GM10266 (cell line): ENCODE measurements at regions not wholly inside any gene's neighbourhood (a gene's known extent, or its start where the extent isn't known, plus 50 kb on each side); places are given as distances from the start of the nearest gene placed in this dataset.
"Not testable (repeated sequence)": the region's sequence is repeated elsewhere in the genome, so short reads cannot be mapped to it uniquely, and the experiment has no call there.

Source experiments
- DNase-seq: peaks from one replicate; pipeline ENCODE4 v3.0.0; 2012; ENCODE audit errors: extremely low spot score
- TF ChIP-seq, protein P1 (sequence below): IDR thresholded peaks from 2 replicates; pipeline ENCODE4 v1.5.1; 2012; ENCODE audit warnings: mild to moderate bottlenecking, low read depth; ENCODE audit not compliant: control insufficient read depth, insufficient read depth; ENCODE audit errors: missing control alignments

DNA sequence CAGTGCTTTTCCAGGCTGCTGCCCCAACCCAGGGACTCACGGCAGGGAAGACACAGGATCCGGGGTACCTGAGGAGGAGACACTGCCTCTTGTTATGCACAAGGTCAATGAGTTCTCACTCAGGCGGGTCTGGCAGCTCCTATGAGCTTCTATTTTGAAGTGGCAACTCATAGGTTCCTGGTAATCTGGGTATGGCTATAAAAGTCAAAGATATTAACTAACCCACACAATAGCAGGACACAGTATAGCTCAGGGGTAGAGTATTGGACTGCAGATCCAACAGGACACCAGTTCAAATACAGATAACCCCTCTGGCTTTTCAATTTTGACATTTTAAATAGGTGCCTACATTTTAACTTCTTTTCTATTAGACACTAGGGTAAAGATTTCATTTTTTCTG, 130.3 kb upstream of the ZNF746 start:
- no peak for DNase-seq
- TF ChIP-seq, protein P1, sequence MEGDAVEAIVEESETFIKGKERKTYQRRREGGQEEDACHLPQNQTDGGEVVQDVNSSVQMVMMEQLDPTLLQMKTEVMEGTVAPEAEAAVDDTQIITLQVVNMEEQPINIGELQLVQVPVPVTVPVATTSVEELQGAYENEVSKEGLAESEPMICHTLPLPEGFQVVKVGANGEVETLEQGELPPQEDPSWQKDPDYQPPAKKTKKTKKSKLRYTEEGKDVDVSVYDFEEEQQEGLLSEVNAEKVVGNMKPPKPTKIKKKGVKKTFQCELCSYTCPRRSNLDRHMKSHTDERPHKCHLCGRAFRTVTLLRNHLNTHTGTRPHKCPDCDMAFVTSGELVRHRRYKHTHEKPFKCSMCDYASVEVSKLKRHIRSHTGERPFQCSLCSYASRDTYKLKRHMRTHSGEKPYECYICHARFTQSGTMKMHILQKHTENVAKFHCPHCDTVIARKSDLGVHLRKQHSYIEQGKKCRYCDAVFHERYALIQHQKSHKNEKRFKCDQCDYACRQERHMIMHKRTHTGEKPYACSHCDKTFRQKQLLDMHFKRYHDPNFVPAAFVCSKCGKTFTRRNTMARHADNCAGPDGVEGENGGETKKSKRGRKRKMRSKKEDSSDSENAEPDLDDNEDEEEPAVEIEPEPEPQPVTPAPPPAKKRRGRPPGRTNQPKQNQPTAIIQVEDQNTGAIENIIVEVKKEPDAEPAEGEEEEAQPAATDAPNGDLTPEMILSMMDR: no peak

DNA sequence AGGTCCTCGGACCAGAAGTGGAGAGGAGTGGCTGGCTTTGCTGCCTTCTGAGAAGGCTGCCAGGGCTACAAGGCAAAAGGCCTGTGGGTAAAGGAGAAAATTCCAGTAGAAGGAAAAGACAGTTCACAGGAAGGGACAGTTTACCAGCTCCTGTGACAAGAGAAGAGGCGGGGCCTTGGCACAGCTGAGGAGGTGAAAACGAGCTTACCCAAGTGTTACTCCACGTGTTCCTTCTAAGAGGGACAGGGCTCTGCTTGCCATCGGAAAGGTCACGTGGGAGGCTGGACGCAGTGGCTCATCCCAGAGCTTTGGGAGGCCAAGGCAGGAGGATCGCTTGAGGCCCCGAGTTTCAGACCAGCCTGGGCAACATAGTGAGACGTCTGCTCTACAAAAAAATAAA, 129.4 kb upstream of the ZNF746 start:
- TF ChIP-seq, protein P1: no peak

DNA sequence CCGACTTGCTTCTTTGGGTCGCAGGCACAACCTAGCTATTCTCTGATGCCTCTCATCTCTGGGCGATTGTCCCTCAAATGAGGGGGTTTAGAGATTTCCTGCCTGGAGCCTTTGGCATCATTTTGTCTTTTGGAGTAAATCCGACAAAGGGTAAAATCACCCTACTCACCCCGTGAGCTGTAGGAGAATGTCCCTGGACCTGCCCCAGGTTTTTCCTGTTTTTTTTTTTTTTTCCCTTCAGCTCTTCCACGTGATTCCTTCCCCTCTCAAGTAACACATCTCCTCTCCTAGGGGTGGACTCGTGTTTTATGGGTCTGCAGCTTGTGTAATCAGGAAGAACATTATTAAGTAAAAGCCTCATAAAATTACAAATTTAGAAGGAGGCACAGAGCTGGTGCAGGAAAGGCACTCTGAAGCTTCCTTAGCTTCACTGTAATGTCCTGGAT, 128.4 kb upstream of the ZNF746 start:
- TF ChIP-seq, protein P1: no peak

More for the DNA sequence above, 129.4 kb upstream of the ZNF746 start:
- no peak for DNase-seq

DNA sequence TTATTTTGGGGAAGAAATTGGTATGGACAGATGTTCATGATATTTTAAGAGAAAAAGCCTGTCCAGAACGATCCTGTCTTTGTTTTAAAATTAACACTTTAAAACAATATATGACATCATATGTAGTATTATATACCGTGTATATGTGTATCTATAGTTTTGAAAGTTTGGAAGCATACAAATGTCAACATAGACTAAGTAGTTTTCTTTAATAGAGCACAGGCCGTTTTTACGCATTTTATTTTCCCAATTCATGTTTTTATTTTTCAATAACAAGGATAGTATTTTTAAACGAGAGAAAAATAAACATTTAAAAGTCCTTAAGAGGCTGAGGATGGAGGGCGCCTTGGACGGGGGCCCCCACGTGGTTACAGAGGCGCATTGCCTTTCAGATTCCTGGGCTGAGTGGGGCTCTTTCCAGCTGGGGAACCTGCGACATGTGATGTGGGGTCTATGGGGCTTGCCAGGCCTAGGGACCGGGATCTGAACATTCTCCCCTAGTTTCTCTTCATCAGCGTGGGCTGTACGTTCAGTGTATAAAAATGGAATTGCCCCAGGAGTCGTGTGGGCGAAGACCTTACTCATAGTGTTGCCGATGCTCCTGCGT, 127.8 kb upstream of the ZNF746 start:
- peak; percentile 66 for DNase-seq
- TF ChIP-seq, protein P1: peak; percentile 81

More for the DNA sequence above, 128.4 kb upstream of the ZNF746 start:
- no peak for DNase-seq

DNA sequence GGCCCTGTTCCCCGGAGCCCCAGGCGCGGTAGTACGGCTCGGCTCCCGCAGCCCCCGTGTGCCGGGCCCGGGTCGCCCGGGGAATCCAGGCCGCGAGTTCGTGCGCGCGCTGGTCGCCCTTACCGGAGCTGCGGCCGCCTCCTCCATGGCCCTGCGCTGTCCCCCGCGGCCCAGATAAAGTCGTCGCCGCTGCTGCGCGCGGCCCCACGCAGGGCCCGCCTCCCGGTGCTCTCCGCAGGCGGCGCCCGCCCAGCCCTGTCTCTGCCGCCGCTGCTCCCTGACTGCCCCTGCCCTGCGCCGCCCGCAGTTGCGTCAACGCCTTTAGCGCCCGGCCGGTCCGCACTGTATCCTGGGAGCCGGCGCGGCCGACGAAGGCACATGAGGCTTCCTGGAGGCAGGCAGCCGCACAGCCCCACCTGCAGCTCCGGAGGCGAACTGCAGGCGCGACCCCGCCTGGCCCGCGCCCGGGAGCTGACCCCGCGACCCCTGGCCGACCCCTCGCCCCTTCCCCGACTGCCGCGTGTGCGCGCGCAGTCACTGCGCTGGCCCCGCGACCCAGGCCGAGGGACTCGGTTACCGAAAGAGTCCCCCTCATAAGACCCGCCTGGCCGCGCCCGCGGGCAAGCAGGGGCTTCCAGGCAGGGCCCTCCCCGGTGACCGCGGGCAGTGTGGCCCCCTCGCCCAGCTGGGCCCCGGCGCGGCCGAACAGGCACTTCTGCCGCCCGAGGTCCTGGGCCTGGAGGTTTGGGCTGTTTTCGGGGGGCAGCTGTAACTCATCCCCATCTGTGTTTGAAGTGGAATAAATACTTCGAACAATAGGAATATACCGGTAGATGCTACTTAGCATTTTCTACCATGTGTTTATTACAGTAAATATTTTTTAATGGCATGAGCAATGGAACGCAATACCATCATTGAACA, 127.1 kb upstream of the ZNF746 start:
- DNase-seq: peak; percentile 91
- TF ChIP-seq, protein P1: peak; percentile 92

DNA sequence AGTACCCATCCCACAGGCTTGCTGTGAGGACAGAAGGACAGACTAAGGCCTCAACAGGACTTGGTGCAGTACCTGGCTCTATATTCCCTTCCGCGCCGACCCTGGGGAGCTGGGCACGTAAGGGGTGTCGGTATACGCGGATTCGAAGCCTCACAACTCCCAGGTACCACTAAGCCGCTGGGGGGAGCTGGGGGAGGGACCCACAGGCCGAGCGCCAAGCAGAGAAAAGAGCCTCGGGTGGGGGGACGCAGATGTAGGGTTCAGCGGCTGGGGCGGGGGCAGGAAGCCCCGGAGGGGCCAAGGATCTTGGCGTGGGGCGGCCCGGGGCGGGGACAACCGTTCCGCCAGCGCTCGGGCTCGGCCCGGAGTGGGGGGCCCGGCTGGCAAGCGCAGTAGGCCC, 126.4 kb upstream of the ZNF746 start:
- TF ChIP-seq, protein P1: peak; percentile 8
- DNase-seq: peak; percentile 32

DNA sequence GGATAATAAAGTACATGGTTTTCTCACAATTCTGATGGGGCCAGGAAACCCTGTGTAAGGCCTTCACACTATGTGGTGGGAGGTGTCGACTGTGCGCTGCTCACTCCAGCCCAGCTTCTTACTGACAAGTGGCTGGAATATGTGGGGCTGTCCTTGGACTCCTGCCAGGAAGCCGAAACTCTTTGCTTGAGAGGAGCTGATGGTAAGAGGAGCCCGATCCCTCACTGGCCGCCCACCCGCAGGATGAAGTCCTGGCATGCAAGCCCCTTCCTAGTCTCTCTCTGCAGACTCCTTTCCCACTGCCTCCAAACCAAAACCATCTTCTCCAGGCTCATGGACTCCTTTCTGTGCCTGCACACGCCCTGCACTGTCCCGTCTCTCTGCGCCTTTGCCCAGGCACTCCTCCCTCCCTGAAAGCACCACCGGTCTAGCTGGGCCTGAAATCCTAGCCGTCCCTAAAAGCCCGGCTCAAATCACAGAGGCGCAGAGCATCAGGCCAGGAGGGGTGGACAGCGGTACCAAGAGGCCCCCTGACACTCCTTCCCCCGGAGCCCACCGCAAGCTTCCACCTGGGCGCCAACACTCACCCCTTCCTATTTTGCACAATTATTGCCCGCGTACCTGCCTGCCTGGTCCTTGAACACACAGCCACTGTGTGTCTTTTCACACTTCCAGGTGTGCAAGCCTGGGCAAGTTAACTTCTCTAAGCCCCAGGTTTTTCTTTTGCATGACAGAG, 125.8 kb upstream of the ZNF746 start:
- DNase-seq: not testable (repeated sequence)
